Mesothelial cell of epicardium (in vitro differentiated cells): ENCODE measurements at regions not wholly inside any gene's neighbourhood (a gene's known extent, or its start where the extent isn't known, plus 50 kb on each side); places are given as distances from the start of the nearest gene placed in this dataset.

Experiments
- DNase-seq, 2 experiments: peaks; one replicate each; pipeline ENCODE4 v3.0.0; 2021; ENCODE audit warnings: low spot score in 2 of 2; ENCODE audit not compliant: unreplicated experiment in 2 of 2
- H3K27ac Mint-ChIP-seq: 2 replicates; pipeline ENCODE4 v1.8.0; 2021; ENCODE audit warnings: mixed read lengths
- H3K27me3 Mint-ChIP-seq: 2 replicates; pipeline ENCODE4 v1.8.0; 2021; ENCODE audit warnings: low read depth, mixed read lengths
- H3K36me3 Mint-ChIP-seq: 2 replicates; pipeline ENCODE4 v1.8.0; 2021; ENCODE audit warnings: mixed read lengths
- H3K4me1 Mint-ChIP-seq: 2 replicates; pipeline ENCODE4 v1.8.0; 2021; ENCODE audit warnings: mixed read lengths
- H3K4me3 Mint-ChIP-seq: 2 replicates; pipeline ENCODE4 v1.8.0; 2021; ENCODE audit warnings: mild to moderate bottlenecking, moderate library complexity, mixed read lengths
- H3K9me3 Mint-ChIP-seq: 2 replicates; pipeline ENCODE4 v1.8.0; 2021; ENCODE audit warnings: mixed read lengths
- CTCF ChIP-seq: fragments of 200-600 bp; sonication (generic); IDR thresholded peaks from one replicate; pipeline ENCODE4 v1.5.0; 2021; ENCODE audit warnings: antibody characterized with exemption; ENCODE audit not compliant: unreplicated experiment

- Mint-ChIP-seq H3K4me3 (no peak overlapping the region), H3K4me1 (no peaks in the 10 kb centered on the region), H3K27me3 (peaks cover 50% of the 10 kb centered on the region), H3K36me3 (no peaks in the 10 kb centered on the region), H3K27ac (no peak overlapping the region), H3K9me3 (no peaks in the 10 kb centered on the region)
- TF ChIP-seq CTCF = no peak
- no peak for DNase-seq
These were observed 208.9 kb downstream of the TMEM26 start for GRCh38 chr10:61244261-61244775.

GRCh38 chr10:61232780-61233179 lies 220.4 kb downstream of the TMEM26 start:
- Mint-ChIP-seq H3K27me3 (no peaks in the 10 kb centered on the region), H3K4me3 (no peak overlapping the region), H3K27ac (no peak overlapping the region), H3K9me3 (peaks cover 58% of the 10 kb centered on the region), H3K36me3 (peaks cover 5% of the 10 kb centered on the region), H3K4me1 (no peaks in the 10 kb centered on the region)
- no peak for DNase-seq
- TF ChIP-seq CTCF = no peak

- Mint-ChIP-seq H3K9me3 (peaks cover 52% of the 10 kb centered on the region), H3K27me3 (no peaks in the 10 kb centered on the region), H3K27ac (no peak overlapping the region), H3K4me3 (no peak overlapping the region), H3K36me3 (peaks cover 6% of the 10 kb centered on the region), H3K4me1 (no peaks in the 10 kb centered on the region)
- DNase-seq = no peak
- TF ChIP-seq CTCF = no peak
These were observed 227.2 kb downstream of the TMEM26 start for GRCh38 chr10:61225939-61226338.

- peaks cover 6% of the 10 kb centered on the region for H3K36me3 Mint-ChIP-seq
- no peak for DNase-seq
- H3K4me1 Mint-ChIP-seq = no peaks in the 10 kb centered on the region
- no peak overlapping the region for H3K27ac Mint-ChIP-seq
- peaks cover 32% of the 10 kb centered on the region for H3K9me3 Mint-ChIP-seq
- no peak for TF ChIP-seq CTCF
- no peak overlapping the region for H3K4me3 Mint-ChIP-seq
- H3K27me3 Mint-ChIP-seq = peaks cover 8% of the 10 kb centered on the region
These were observed 229.6 kb downstream of the TMEM26 start for GRCh38 chr10:61223576-61223975.

GRCh38 chr10:61219696-61220095 lies 233.5 kb downstream of the TMEM26 start:
- no peak overlapping the region for H3K27ac Mint-ChIP-seq
- no peak for TF ChIP-seq CTCF
- no peaks in the 10 kb centered on the region for H3K36me3 Mint-ChIP-seq

More at GRCh38 chr10:61219696-61220095, 233.5 kb downstream of the TMEM26 start:
- DNase-seq = no peak
- peaks cover 13% of the 10 kb centered on the region for H3K9me3 Mint-ChIP-seq
- no peaks in the 10 kb centered on the region for H3K4me1 Mint-ChIP-seq
- peaks cover 8% of the 10 kb centered on the region for H3K27me3 Mint-ChIP-seq
- H3K4me3 Mint-ChIP-seq = no peak overlapping the region
